OCI-LY7 (cell line): ENCODE measurements at regions not wholly inside any gene's neighbourhood (a gene's known extent, or its start where the extent isn't known, plus 50 kb on each side); places are given as distances from the start of the nearest gene placed in this dataset.

Experiments
- CTCF ChIP-seq: fragments of 200-600 bp; sonication (generic); conservative IDR thresholded peaks from 2 replicates; pipeline ENCODE4 v1.5.1; 2014; ENCODE audit warnings: mild to moderate bottlenecking, antibody characterized with exemption, low read length, moderate library complexity, mixed read lengths
- EZH2phosphoT487 ChIP-seq: fragments of 200-600 bp; sonication (generic); IDR thresholded peaks from 2 replicates; pipeline ENCODE4 v1.6.1; 2018; ENCODE audit warnings: low read depth, borderline replicate concordance, mild to moderate bottlenecking, mixed run types, antibody characterized with exemption, low read length, moderate library complexity, mixed read lengths

DNA sequence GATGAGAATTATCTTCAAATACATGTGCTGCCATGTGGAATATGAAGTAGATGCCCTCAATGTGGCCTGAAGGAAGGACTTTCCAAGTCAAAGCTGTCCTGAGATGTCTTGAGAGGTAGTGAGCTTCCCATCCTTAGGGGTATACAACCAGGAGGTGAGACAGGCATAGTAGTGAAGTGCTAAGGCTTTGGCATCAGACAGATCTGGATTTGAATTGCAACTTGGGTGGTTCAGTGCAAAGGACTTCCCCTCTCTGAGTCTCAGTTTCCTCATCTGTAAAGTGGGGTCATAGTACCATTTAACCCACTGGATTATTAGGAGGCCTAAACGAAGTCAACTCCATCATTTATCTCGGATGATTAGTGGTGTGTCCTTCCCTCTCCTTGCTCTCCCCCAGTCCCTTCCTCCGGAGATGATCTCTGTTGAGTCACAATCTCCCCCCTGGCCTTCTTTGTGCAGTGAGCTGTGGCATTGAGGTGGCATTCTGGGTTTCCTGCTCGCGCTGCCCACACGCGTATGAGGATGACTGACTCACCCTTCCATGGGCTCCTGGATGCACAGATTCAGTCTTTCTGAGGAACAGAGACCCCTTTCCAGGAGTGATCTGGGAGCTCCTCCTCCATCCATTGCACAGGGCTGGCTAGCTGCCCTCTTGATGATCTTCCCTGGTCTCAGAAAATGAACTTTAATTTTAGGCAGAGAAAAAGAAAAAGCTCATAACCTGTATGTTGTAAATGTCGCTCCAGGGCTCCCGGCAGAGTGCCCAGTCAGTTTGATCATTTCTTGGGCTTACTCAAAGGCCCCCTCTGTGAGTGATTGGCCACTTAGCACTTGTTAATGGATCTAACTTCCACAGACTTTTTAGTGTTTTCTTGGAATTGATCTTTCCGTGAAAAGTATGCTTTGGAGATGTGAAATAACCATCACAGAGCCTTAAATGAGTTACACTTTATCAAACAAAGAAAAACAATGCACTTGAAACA lies 354.6 kb downstream of the PTPRU start:
- TF ChIP-seq CTCF, result no peak
- TF ChIP-seq EZH2phosphoT487, result no peak
